Suppressor macrophage treated with lipopolysaccharide for 1 hour (primary cell): ENCODE measurements at regions not wholly inside any gene's neighbourhood (a gene's known extent, or its start where the extent isn't known, plus 50 kb on each side); places are given as distances from the start of the nearest gene placed in this dataset.

Experiments
- DNase-seq, 3 donors: peaks; one replicate each; pipeline ENCODE4 v3.0.0-alpha.2; 2020 to 2022

GRCh38 chr12:115102450-115102849, 418.5 kb upstream of the TBX3 start:
- no peak for DNase-seq

- DNase-seq: no peak
These were observed 417.5 kb upstream of the TBX3 start for GRCh38 chr12:115101520-115101919.

GRCh38 chr12:115097416-115097815, 413.4 kb upstream of the TBX3 start:
- DNase-seq: no peak

GRCh38 chr12:115096588-115097397, 412.8 kb upstream of the TBX3 start:
- no peak for DNase-seq

- no peak for DNase-seq
These were observed 411.2 kb upstream of the TBX3 start for GRCh38 chr12:115095073-115095748.

GRCh38 chr12:115094163-115094816, 410.3 kb upstream of the TBX3 start:
- DNase-seq: no peak

GRCh38 chr12:115093261-115093660, 409.3 kb upstream of the TBX3 start:
- no peak for DNase-seq

GRCh38 chr12:115090783-115091182, 406.8 kb upstream of the TBX3 start:
- DNase-seq: no peak

GRCh38 chr12:115088995-115089841, 405.2 kb upstream of the TBX3 start:
- no peak for DNase-seq

GRCh38 chr12:115088328-115088994, 404.5 kb upstream of the TBX3 start:
- no peak for DNase-seq

GRCh38 chr12:115085594-115085993, 401.6 kb upstream of the TBX3 start:
- DNase-seq: no peak

GRCh38 chr12:115079760-115080159, 395.8 kb upstream of the TBX3 start:
- DNase-seq: no peak

GRCh38 chr12:115078990-115079389, 395.0 kb upstream of the TBX3 start:
- no peak for DNase-seq

- DNase-seq: no peak
These were observed 394.4 kb upstream of the TBX3 start for GRCh38 chr12:115078334-115078733.

GRCh38 chr12:115075552-115076170, 391.7 kb upstream of the TBX3 start:
- DNase-seq: no peak

GRCh38 chr12:115074617-115075016, 390.6 kb upstream of the TBX3 start:
- no peak for DNase-seq

- DNase-seq: no peak
These were observed 388.7 kb upstream of the TBX3 start for GRCh38 chr12:115072712-115073111.

GRCh38 chr12:115070313-115070712, 386.3 kb upstream of the TBX3 start:
- DNase-seq: no peak

- no peak for DNase-seq
These were observed 380.3 kb upstream of the TBX3 start for GRCh38 chr12:115064296-115064695.

- no peak for DNase-seq
These were observed 378.8 kb upstream of the TBX3 start for GRCh38 chr12:115062741-115063140.

- no peak for DNase-seq
These were observed 376.6 kb upstream of the TBX3 start for GRCh38 chr12:115060477-115061168.
